H1 (cell line): ENCODE measurements at regions not wholly inside any gene's neighbourhood (a gene's known extent, or its start where the extent isn't known, plus 50 kb on each side); places are given as distances from the start of the nearest gene placed in this dataset.

Experiments used
- ATF2 ChIP-seq: IDR thresholded peaks from 2 replicates; pipeline ENCODE4 v1.6.1; 2012; ENCODE audit warnings: low read length, inconsistent platforms
- CREB1 ChIP-seq: IDR thresholded peaks from 2 replicates; pipeline ENCODE4 v1.6.1; 2012; ENCODE audit warnings: inconsistent platforms
- CTCF ChIP-seq, 3 experiments: IDR thresholded peaks; 1 replicate in 2 of 3; 2 replicates in 1 of 3; pipeline versions ENCODE4 v1.5.1 to v1.6.1; 2011; ENCODE audit warnings: low read length in 3 of 3, mild to moderate bottlenecking in 3 of 3, inconsistent platforms in 2 of 3, low read depth in 1 of 3, moderate library complexity in 1 of 3; ENCODE audit not compliant: insufficient read depth in 1 of 3; ENCODE audit errors: control extremely low read depth in 1 of 3
- EP300 ChIP-seq, 2 experiments: IDR thresholded peaks; 1 replicate in 1 of 2; 2 replicates in 1 of 2; pipeline ENCODE4 v1.6.1; 2011 to 2012; ENCODE audit warnings: low read depth in 2 of 2, low read length in 2 of 2, mild to moderate bottlenecking in 2 of 2, borderline replicate concordance in 1 of 2, inconsistent platforms in 1 of 2, moderate library complexity in 1 of 2
- MAFK ChIP-seq: IDR thresholded peaks from 2 replicates; pipeline ENCODE4 v1.6.1; 2012; ENCODE audit warnings: low read depth, mild to moderate bottlenecking, improper control_type of control experiment, low read length
- POLR2A ChIP-seq, 2 experiments: IDR thresholded peaks; 1 replicate in 1 of 2; 2 replicates in 1 of 2; pipeline ENCODE4 v1.6.1; 2011; ENCODE audit warnings: low read depth in 2 of 2, low read length in 2 of 2, mild to moderate bottlenecking in 2 of 2; ENCODE audit errors: control extremely low read depth in 1 of 2
- POLR2AphosphoS5 ChIP-seq: IDR thresholded peaks from 2 replicates; pipeline ENCODE4 v1.6.1; 2011; ENCODE audit warnings: low read depth, low read length

GRCh38 chr18:27687351-27687979, 489.5 kb downstream of the CDH2 start:
- TF ChIP-seq CTCF (IDR thresholded peaks at IDR 0.05; ENCODE audit: control extremely low read depth in 1 of 3, insufficient read depth in 1 of 3, low read depth in 1 of 3, low read length in 3 of 3) (no peak), POLR2A (IDR thresholded peaks at IDR 0.05; ENCODE audit: control extremely low read depth in 1 of 2, low read depth in 2 of 2, low read length in 2 of 2) (no peak), EP300 (IDR thresholded peaks at IDR 0.05; ENCODE audit: borderline replicate concordance in 1 of 2, low read depth in 2 of 2, low read length in 2 of 2) (no peak), MAFK (no peak), CREB1 (no peak), ATF2 (no peak), POLR2AphosphoS5 (no peak)
